Peyer's patch (tissue), 4 donors: ENCODE measurements at regions not wholly inside any gene's neighbourhood (a gene's known extent, or its start where the extent isn't known, plus 50 kb on each side); places are given as distances from the start of the nearest gene placed in this dataset.

Source experiments
- DNase-seq, 3 donors: peaks; one replicate each; pipeline ENCODE4 v3.0.0-alpha.2; 2017 to 2019
- H3K27ac ChIP-seq, 4 donors: fragments of 200-600 bp; sonication (generic); one replicate each; pipeline ENCODE4 v1.5.1; 2016 to 2019
- H3K27me3 ChIP-seq, 2 donors: fragments of 200-600 bp; sonication (generic); one replicate each; pipeline ENCODE4 v1.5.1; 2019
- H3K36me3 ChIP-seq, 3 donors: fragments of 200-600 bp; sonication (generic); one replicate each; pipeline ENCODE4 v1.5.1; 2016 to 2019
- H3K4me1 ChIP-seq, 4 donors: fragments of 200-600 bp; sonication (generic); one replicate each; pipeline ENCODE4 v1.5.1; 2016 to 2019
- H3K4me3 ChIP-seq, 4 donors: fragments of 200-600 bp; sonication (generic); 1 replicate in 3 of 4; 2 replicates in 1 of 4; pipeline ENCODE4 v1.5.1; 2016 to 2019; ENCODE audit warnings: mild to moderate bottlenecking in 1 of 4
- H3K9me3 ChIP-seq, 4 donors: fragments of 200-600 bp; sonication (generic); one replicate each; pipeline ENCODE4 v1.5.1; 2016 to 2019; ENCODE audit warnings: mild to moderate bottlenecking in 1 of 4
- POLR2A ChIP-seq, 2 donors: fragments of 450-650 bp; IDR thresholded peaks; one replicate each; pipeline ENCODE4 v1.5.1; 2017; ENCODE audit warnings: antibody characterized with exemption in 2 of 2, mild to moderate bottlenecking in 2 of 2, moderate library complexity in 2 of 2
- TF ChIP-seq, protein P1 (sequence below), 6 experiments: fragments of 450-650 bp in 4 of 6; fragments of 200-600 bp in 2 of 6; sonication (generic) in 1 of 6; IDR thresholded peaks; one replicate each; pipeline ENCODE4 v1.5.1; 2017 to 2019; ENCODE audit warnings: antibody characterized with exemption in 6 of 6, mild to moderate bottlenecking in 3 of 6, moderate library complexity in 1 of 6

DNA sequence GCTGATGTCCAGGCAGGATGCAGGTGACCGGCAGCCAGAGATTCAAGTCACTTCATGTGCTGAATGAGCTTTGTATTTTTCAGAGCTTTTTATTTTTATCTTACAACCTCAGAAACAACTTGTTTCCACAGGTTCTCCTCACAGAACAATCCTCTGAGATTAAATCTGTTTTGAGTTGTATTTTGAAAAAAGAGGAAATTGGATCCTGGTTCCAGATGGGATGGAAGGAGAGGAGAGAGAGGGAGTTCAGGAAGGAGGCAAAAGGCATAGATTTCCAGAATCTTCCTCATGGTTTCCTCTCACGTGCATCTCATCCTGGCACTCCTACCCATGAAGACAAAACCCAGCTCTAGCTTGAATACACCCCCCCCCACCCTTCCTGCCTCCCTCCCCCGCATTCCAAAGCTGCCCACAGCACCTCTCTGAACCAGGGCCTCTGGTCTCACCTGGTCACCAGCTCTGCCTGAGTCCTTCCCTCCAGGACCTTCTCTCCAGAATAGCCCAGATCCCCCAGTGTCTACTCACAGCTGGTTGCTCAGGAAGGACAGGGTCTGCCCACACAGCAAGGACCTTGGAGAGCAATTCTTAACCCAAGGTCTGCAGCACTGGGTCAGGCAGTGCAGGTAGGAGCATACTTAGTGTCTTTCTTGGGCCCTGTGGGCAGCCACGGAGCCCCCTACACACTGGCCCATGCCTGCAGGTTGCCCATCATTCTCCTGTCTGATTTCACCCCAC, 104.7 kb downstream of the ZFP36L2 start:
- peaks cover 0 to 5% (median 0%) of the 10 kb centered on the region in 4 donors for H3K9me3 ChIP-seq
- peaks cover 0 to 17% (median 0%) of the 10 kb centered on the region in 4 donors for H3K4me1 ChIP-seq
- no peaks in the 10 kb centered on the region for H3K36me3 ChIP-seq
- no peaks in the 10 kb centered on the region for H3K27me3 ChIP-seq
- no peak overlapping the region for H3K4me3 ChIP-seq
- no peak overlapping the region for H3K27ac ChIP-seq
- TF ChIP-seq, protein P1, sequence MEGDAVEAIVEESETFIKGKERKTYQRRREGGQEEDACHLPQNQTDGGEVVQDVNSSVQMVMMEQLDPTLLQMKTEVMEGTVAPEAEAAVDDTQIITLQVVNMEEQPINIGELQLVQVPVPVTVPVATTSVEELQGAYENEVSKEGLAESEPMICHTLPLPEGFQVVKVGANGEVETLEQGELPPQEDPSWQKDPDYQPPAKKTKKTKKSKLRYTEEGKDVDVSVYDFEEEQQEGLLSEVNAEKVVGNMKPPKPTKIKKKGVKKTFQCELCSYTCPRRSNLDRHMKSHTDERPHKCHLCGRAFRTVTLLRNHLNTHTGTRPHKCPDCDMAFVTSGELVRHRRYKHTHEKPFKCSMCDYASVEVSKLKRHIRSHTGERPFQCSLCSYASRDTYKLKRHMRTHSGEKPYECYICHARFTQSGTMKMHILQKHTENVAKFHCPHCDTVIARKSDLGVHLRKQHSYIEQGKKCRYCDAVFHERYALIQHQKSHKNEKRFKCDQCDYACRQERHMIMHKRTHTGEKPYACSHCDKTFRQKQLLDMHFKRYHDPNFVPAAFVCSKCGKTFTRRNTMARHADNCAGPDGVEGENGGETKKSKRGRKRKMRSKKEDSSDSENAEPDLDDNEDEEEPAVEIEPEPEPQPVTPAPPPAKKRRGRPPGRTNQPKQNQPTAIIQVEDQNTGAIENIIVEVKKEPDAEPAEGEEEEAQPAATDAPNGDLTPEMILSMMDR (IDR thresholded peaks at IDR 0.05): no peak
- TF ChIP-seq POLR2A (IDR thresholded peaks at IDR 0.05): no peak
- DNase-seq: peak in 2 of 3 donors; percentile 39 to 40

- TF ChIP-seq, protein P1 (IDR thresholded peaks at IDR 0.05): no peak
- TF ChIP-seq POLR2A (IDR thresholded peaks at IDR 0.05): no peak
- Histone ChIP-seq H3K36me3 (no peaks in the 10 kb centered on the region), H3K4me3 (no peak overlapping the region), H3K27ac (no peak overlapping the region), H3K9me3 (peaks cover 0 to 5% (median 0%) of the 10 kb centered on the region in 4 donors), H3K27me3 (no peaks in the 10 kb centered on the region), H3K4me1 (peaks cover 0 to 16% (median 0%) of the 10 kb centered on the region in 4 donors)
- DNase-seq: no peak
Observed at GRCh38 chr2:43119303-43119702, 107.1 kb downstream of the ZFP36L2 start.

DNA sequence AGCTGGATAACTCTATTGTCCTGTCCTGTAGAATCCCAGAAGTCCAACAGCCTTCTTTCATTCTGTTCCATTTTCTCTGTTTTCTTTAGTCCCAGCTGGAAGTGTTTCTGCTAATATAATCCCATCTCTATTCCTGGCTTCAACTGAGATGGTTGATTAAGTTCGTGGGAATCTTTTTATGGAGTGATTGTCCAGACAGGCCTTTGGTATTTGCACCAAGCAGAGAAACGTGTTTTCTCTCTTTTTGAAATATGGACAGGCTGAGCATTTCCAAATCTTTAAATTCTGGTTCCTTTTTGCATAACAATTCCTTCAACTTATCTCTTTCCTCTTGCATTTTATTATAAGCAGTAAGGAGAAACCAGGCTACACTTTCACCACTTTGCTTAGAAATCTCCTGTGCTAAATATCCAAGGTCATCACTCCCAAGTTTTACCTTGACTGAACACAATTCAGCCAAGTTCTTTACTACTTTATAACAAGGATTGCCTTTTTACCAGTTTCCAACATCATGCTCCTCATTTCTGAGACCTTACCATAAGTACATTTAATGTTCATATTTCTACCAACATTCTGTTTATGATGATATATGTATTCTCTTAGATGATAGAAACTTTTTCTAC, 108.8 kb downstream of the ZFP36L2 start:
- Histone ChIP-seq H3K36me3 (no peaks in the 10 kb centered on the region), H3K27ac (no peak overlapping the region), H3K9me3 (peaks cover 0 to 5% (median 0%) of the 10 kb centered on the region in 4 donors), H3K4me1 (no peaks in the 10 kb centered on the region), H3K27me3 (no peaks in the 10 kb centered on the region), H3K4me3 (no peak overlapping the region)
- TF ChIP-seq, protein P1 (IDR thresholded peaks at IDR 0.05): no peak
- TF ChIP-seq POLR2A (IDR thresholded peaks at IDR 0.05): no peak
- no peak for DNase-seq

DNA sequence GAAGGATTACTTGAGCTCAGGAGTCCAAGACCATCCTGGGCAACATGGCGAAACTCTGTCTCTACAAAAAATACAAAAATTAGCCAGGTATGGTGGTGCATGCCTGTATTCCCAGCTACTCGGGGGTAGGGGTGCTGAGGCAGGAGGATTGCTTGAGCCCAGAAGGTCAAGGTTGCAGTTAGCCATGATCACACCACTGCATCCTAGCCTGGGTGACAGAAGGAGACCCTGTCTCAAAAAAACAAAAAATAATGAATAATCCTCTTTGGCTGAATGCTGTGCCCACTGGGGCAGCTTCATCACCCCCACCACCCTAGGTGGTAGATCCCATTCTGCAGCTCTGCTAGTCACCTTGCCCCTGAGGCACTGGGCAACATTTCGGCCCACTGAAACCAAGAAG, 109.4 kb downstream of the ZFP36L2 start:
- Histone ChIP-seq H3K27me3 (no peaks in the 10 kb centered on the region), H3K36me3 (no peaks in the 10 kb centered on the region), H3K4me1 (no peaks in the 10 kb centered on the region), H3K9me3 (peaks cover 0 to 5% (median 0%) of the 10 kb centered on the region in 4 donors), H3K4me3 (no peak overlapping the region), H3K27ac (no peak overlapping the region)
- peak in 1 of 3 donors; percentile 12 for DNase-seq
- TF ChIP-seq, protein P1 (IDR thresholded peaks at IDR 0.05): no peak
- TF ChIP-seq POLR2A (IDR thresholded peaks at IDR 0.05): no peak

- Histone ChIP-seq H3K9me3 (peaks cover 0 to 5% (median 0%) of the 10 kb centered on the region in 4 donors), H3K27me3 (no peaks in the 10 kb centered on the region), H3K27ac (peak overlapping the region in 1 of 4 donors; percentile 47), H3K36me3 (no peaks in the 10 kb centered on the region), H3K4me3 (no peak overlapping the region), H3K4me1 (no peaks in the 10 kb centered on the region)
- peak in 1 of 3 donors; percentile 10 for DNase-seq
- TF ChIP-seq POLR2A (IDR thresholded peaks at IDR 0.05): no peak
- TF ChIP-seq, protein P1 (IDR thresholded peaks at IDR 0.05): no peak
Observed at GRCh38 chr2:43115881-43116280, 110.5 kb downstream of the ZFP36L2 start.
